NCI-H2196 (cell line): ENCODE measurements at regions not wholly inside any gene's neighbourhood (a gene's known extent, or its start where the extent isn't known, plus 50 kb on each side); places are given as distances from the start of the nearest gene placed in this dataset.

Source experiments
- DNase-seq: peaks from one replicate; lab custom pipeline; 2025; ENCODE audit not compliant: unreplicated experiment; lab: John Stamatoyannopoulos, UW

GRCh38 chr11:128198216-128198772 lies 389.1 kb downstream of the ETS1 start:
- DNase-seq: no peak

GRCh38 chr11:128196235-128196634 lies 391.1 kb downstream of the ETS1 start:
- DNase-seq: no peak

GRCh38 chr11:128195756-128196155 lies 391.6 kb downstream of the ETS1 start:
- DNase-seq: no peak

- DNase-seq: no peak
These were observed 392.2 kb downstream of the ETS1 start for GRCh38 chr11:128195057-128195751.

- DNase-seq: no peak
These were observed 393.1 kb downstream of the ETS1 start for GRCh38 chr11:128194216-128194615.

GRCh38 chr11:128193615-128194014 lies 393.7 kb downstream of the ETS1 start:
- no peak for DNase-seq

GRCh38 chr11:128190312-128190711 lies 397.0 kb downstream of the ETS1 start:
- no peak for DNase-seq

- DNase-seq: no peak
These were observed 397.5 kb downstream of the ETS1 start for GRCh38 chr11:128189823-128190222.

GRCh38 chr11:128188346-128189004 lies 398.9 kb downstream of the ETS1 start:
- no peak for DNase-seq

- no peak for DNase-seq
These were observed 399.5 kb downstream of the ETS1 start for GRCh38 chr11:128187835-128188234.

GRCh38 chr11:128187377-128187776 lies 400.0 kb downstream of the ETS1 start:
- DNase-seq: no peak

- DNase-seq: no peak
These were observed 402.4 kb downstream of the ETS1 start for GRCh38 chr11:128184981-128185380.

GRCh38 chr11:128182844-128183243 lies 404.5 kb downstream of the ETS1 start:
- DNase-seq: no peak

GRCh38 chr11:128181984-128182383 lies 405.4 kb downstream of the ETS1 start:
- DNase-seq: no peak

- DNase-seq: no peak
These were observed 406.3 kb downstream of the ETS1 start for GRCh38 chr11:128181088-128181480.

- no peak for DNase-seq
These were observed 406.8 kb downstream of the ETS1 start for GRCh38 chr11:128180441-128181087.

GRCh38 chr11:128179512-128179911 lies 407.8 kb downstream of the ETS1 start:
- DNase-seq: no peak

GRCh38 chr11:128179039-128179438 lies 408.3 kb downstream of the ETS1 start:
- DNase-seq: no peak

GRCh38 chr11:128174465-128175291 lies 412.7 kb downstream of the ETS1 start:
- no peak for DNase-seq

- peak; percentile 84 for DNase-seq
These were observed 415.1 kb downstream of the ETS1 start for GRCh38 chr11:128172046-128172878.
